Endometrium (tissue), 2 donors: ENCODE measurements at regions not wholly inside any gene's neighbourhood (a gene's known extent, or its start where the extent isn't known, plus 50 kb on each side); places are given as distances from the start of the nearest gene placed in this dataset.

Experiments used
- FAIRE-seq: peaks from 2 replicates; lab custom pipeline; 2012; peaks lifted over from hg19 to GRCh38; lab: Jason Lieb, UNC
- donor health status: control.
- donor health status: control.

DNA sequence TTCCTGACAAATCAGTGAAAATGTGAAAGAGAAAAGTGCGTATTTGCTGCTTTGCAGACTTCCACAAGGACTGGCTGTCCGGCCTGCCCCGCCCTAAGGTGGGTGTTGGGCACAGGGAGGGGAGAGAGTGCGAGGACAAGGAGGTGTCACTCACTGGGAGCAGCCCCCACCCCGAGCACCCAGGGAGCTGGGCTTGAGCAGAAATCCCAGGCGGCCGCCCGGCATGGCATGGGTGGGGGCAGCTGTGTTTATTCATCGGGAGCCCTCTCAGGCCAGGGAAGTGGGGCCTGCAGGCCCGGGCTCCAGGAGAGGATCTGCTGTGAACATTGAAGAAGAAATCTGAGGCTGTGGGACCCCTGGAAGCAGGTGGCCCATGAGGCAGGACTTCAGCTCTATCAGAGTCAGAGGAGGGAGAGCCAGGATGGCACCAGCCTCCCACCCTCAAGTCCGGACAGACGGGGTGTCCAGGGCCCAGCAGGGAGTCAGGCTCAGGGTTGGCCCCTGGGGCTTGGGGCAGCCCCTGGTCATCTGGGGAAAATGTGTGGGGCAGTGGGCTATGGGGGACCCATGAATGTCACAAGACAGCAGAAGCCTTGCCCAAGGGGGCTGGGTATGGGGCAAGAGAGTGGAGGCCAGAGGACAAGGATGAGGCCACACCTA, 164.4 kb upstream of the PPP2R2D start:
- FAIRE-seq, result no peak

DNA sequence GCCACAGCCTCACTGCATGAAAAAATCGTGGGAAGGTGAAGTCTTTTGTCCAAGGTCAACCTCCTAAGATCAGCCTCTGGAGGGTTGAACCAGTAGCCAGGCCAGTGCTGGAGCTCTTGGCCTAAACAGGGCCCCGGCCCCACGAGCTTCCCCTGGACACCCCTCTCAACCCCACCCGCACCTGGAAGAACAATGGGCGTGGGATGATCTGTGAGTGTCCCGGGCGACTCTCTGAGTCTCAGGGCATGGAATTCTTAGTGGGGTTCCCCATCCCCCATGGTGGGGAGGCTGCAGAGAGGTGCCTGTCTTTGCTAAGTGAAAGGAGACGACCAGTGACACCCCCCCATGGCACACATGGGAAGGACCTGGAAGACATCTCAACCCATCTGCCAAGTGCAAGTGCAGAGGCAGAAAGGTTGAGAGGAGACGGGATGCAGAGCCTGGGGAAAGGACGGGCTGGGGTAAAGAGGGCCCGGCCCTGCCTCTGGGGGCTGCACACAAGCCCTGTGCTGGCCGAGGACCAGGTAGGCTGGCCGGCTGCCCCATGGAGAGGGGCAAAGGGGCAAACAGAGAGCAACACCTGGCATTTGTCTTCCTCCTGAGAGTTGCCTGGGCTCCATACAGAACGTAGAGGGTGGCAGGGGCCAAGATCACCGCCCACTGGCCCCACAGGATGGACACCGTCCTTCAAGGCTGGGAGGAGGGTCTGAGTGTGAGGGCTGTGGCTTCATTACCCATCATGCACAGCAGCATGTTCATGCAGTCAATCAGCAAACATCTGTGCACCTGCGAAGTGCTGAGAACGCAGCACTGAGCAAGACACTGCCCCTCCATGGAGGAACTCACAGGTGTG, 163.0 kb upstream of the PPP2R2D start:
- FAIRE-seq, result no peak

DNA sequence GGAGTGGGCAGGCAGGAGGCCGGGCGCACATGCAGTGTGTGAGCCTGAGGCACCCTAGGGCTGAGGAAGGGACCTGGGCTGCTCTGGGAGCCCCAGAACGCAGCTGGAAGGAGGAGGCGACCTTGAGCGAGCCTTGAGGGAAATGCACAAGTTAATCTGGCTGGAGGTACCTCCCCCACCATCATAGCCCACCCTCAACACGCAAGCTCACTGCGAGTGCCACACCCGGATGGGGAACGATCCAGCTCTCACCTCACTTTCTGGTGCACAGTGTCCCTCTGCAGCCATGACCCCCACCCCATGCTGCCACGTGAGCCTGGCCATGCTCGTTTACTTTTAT, 162.4 kb upstream of the PPP2R2D start:
- no peak for FAIRE-seq

DNA sequence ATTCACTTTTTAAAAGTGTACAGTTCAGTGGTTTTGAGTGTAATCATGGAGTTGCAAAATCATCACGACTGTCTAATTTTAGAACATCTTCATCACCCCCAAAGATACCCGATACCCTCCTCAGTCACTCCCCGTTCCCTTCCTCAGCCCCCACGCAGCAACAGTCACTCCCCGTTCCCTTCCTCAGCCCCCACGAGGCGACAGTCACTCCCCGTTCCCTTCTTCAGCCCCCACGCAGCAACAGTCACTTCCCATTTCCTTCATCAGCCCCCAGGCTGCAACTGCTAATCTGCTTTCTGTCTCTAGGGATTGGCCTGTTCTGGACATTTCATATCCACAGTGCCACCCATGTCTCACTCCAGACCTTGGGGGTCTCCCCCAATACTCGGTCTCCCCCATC, 161.6 kb upstream of the PPP2R2D start:
- FAIRE-seq, result no peak

DNA sequence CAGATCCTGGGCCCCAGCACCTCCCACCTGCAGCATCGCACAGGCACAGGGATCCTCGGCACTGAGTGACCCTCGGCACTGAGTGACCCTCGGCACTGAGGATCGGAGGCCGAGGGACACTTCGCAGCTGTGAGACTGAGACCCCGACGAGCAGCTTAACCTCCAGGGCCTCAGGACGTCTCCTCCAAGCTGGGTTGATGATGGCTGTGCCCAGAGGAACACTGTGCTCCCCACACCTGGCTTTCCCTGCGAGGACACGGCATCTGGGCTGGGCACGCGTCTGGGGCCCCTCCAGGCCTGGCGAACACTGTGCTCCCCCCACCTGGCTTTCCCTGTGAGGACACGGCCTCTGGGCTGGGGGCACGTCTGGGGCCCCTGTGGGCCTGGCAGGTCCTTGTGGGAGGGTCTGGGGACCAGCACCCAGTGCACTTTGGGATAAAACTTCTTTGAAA, 158.3 kb upstream of the PPP2R2D start:
- FAIRE-seq, result no peak

DNA sequence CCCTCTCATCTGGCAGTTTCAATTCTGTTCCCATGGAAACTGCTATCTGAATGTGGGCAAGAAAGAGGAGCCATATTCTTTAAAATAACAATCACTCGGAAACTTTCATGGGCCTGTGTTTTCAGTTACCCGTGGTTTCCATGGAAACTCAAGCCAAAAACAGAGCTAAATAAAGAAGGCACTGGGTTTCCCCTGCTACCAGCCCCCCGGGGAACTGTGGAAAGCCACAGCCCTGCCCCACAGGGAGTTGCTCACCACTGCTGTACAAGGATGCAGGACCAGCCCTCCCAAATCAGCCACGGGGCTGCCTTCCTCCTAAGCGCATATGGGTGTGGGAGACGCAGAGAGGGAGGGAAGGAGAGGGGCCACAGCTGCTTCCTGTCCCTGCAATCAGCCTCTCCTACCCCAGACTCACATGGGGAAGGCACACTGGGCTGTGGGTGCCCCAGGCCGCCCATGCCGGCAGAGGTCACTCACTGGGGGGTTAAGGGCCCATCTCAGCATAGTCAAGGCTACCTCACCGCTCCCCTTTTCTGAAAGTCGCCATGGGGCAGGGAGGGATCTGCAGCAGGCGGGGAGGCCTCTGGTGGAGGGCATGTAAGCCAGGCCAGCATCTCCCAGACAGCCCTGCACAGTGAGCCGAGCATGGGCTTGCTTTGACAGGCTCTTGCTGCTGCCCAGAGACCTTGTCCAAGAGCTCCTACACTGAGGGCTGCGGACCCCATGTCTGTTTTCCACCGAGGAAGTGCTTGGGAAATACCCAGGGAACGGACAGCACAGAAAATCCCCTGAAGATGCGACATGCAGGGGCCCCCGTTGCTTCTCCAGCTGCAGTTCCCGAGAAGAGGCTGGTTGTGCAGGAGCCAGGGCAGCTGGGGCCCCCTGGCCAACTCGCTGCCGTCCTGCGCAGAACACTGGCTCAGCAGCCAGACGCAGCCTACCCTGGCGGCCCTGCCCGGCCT, 157.3 kb upstream of the PPP2R2D start:
- FAIRE-seq, result no peak

DNA sequence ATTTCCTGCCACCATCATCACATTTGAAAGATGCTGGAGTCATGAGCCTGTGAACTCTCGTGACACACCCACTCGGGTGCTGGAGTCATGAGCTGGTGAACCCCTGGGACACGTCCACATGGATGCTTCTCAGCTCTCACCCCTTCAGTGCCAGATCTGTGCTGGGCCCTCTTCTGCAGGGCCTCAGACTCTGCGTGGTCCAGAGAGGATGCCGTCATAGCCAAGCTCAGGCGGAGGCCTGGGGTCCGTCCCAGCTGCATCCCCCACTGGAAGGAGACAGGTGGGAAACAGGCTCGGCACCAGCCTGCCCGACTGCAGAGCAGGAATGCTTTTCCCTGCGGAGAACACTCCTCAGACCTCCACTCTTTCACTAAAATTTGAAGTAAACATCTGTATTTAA, 156.5 kb upstream of the PPP2R2D start:
- FAIRE-seq, result no peak

DNA sequence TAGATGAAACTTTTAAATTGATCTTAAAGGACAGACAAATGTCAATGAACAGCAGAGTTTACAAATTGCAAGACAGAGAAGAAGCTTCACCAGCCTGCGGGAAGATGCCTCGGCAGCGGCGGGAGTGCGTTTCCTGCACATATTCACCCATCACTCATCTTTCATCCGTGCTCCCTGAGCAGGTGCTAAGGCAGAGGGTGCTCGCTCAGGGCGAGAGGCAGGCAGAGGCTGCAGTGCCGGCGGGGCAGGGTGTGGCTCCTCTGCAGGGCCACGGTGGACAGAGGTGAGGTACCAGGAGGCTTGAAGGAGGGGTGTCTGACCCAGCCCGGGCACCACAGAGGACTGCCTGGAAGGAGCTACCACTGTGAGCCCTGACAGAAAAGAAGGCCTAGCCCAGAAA, 155.2 kb upstream of the PPP2R2D start:
- FAIRE-seq, result no peak

- no peak for FAIRE-seq
Observed at GRCh38 chr10:131746241-131746711, 154.5 kb upstream of the PPP2R2D start.

DNA sequence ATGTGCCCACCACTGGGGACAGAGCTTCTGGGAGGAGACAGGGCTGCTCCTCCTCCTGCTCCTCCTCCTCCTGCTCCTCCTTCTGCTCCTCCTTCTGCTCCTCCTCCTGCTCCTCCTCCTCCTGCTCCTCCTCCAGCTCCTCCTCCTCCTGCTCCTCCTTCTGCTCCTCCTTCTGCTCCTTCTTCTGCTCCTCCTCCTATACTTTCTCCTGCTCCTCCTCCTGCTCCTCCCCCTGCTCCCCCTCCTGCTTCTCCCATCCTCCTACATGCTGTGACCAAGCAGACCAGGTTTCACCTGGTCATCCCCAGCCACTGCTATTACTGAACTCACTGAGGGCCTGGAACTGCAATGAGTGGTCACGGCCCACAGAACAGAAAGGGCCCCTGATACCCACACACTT, 154.0 kb upstream of the PPP2R2D start:
- no peak for FAIRE-seq

DNA sequence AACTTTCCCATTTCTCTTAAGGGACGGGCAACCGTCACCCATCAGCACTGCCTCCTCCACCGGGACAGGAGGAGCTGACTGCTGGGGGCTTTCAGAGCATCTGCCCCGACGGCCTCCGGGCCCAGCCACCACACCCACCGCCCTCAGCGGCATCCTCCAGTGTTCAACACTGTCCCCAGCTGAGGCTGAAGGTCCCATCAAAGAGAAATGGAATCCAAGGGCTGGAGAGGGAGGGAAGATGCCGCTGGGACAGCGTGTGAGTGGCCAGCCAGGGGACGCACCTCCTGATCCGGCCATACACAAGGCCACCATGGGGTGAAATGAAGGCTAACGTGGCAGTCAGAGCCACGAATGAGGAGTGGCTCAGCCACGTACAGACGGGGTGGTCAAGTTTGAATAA, 153.6 kb upstream of the PPP2R2D start:
- FAIRE-seq, result no peak

DNA sequence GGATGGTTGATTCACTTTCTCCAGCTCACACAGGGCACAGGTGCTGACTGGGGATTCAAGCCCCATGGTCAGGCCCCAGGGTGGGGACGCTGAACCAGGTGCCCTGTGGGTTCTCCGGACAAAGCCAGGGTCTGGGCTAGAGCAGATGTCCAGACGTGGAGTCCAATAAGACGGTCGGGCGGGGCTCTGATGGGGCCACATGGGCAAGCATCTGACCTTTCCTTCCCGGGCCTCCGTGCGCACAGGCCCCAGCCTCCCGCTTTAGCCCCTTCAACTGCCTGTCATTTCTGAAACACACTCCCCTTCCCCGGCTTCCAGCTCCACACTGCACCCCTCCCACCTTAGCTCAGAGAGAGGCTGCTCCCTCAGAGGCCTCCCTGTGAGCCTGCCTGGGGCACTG, 153.0 kb upstream of the PPP2R2D start:
- FAIRE-seq, result no peak

GRCh38 chr10:131748191-131748590, 152.6 kb upstream of the PPP2R2D start:
- no peak for FAIRE-seq

GRCh38 chr10:131748831-131749766, 151.7 kb upstream of the PPP2R2D start:
- FAIRE-seq, result no peak

- no peak for FAIRE-seq
Observed at GRCh38 chr10:131749767-131750142, 151.1 kb upstream of the PPP2R2D start.

GRCh38 chr10:131750171-131750895, 150.5 kb upstream of the PPP2R2D start:
- FAIRE-seq, result no peak

- FAIRE-seq, result no peak
Observed at GRCh38 chr10:131750973-131751826, 149.6 kb upstream of the PPP2R2D start.

DNA sequence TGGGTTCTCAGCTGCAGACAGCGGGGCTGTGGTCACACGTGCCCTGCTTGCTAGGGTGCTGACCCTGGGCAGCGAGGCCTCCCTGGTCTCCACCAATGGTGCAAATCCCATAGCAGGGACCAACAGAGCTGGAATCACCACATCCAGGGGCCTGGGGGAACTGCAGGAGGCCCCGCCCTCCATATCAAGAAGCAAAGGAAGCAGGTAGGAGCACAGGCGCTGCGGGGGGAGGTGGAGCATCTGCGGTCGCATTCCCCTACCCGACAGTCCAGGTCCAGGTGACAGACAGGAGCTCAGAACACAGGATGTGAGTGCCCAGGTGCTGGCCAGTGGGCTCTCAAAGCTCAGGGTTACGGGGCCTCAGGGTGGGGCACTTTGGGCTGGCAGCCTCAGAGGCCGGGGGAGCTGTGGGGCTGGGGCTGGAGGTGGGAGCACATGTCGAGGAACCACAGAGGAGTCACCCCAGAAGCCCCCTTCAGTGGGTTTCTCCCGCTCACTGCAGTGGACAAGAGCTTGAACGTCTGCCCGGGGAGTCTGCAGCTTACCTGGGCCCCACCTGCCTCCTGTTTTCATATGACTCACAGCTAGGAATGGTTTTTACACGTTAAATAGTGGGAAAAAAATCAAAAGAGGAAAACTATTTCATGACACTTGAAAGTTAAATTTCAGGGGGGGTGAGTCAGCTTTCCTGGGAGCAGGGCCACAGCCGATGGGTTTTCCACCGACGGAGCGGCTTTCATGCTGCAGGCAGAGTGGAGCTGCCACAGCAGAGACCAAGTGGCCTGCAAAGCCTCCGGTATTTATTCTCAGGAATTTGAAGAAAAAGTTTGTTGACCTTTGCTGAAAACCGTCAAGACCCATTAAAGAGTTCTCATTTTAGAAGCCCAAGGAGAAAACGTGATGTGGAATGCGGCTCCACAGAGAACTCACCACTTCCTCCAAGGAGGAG, 148.7 kb upstream of the PPP2R2D start:
- FAIRE-seq, result no peak

- FAIRE-seq, result no peak
Observed at GRCh38 chr10:131753336-131753735, 147.5 kb upstream of the PPP2R2D start.
